PC-9 (cell line): ENCODE measurements at regions not wholly inside any gene's neighbourhood (a gene's known extent, or its start where the extent isn't known, plus 50 kb on each side); places are given as distances from the start of the nearest gene placed in this dataset.

Source experiments
- BruUV-seq: library from RNA; stranded (reverse); fragments of 400-500 nt; replicated peaks from 2 replicates; lab custom pipeline; 2021; lab: Mats Ljungman, UMichigan
- CTCF ChIA-PET: fragments of 300-600 bp; sonication (Branson Sonifier 250); formaldehyde crosslinking; loops from one replicate; lab custom pipeline; 2022; ENCODE audit warnings: antibody characterized with exemption; lab: Charles Lee
- POLR2A ChIA-PET: fragments of 300-600 bp; sonication (Branson Sonifier 250); formaldehyde crosslinking; loops from one replicate; lab custom pipeline; 2022; ENCODE audit warnings: antibody characterized with exemption; ENCODE audit not compliant: unreplicated experiment; lab: Charles Lee
- DNase-seq, 2 experiments: peaks; one replicate each; pipeline versions ENCODE4 v3.0.0 to v3.0.0-alpha.2; 2015 to 2022; ENCODE audit warnings: mixed read lengths in 1 of 2
- H2AFZ ChIP-seq: fragments of 200-600 bp; sonication (generic); 2 replicates; pipeline ENCODE4 v1.8.1; 2017; ENCODE audit warnings: antibody characterized with exemption
- H3F3A ChIP-seq: fragments of 200-600 bp; sonication (generic); 2 replicates; pipeline ENCODE4 v1.8.1; 2017; ENCODE audit warnings: antibody characterized with exemption, mild to moderate bottlenecking, low read depth; ENCODE audit not compliant: insufficient read depth
- H3K27ac ChIP-seq: fragments of 200-600 bp; sonication (generic); 2 replicates; pipeline ENCODE4 v1.6.1; 2016; ENCODE audit warnings: mixed run types
- H3K27me3 ChIP-seq: fragments of 200-600 bp; sonication (generic); 2 replicates; pipeline ENCODE4 v1.6.1; 2016; ENCODE audit warnings: low read depth, mixed run types; ENCODE audit not compliant: insufficient read depth
- H3K36me3 ChIP-seq: fragments of 200-600 bp; sonication (generic); 2 replicates; pipeline ENCODE4 v1.6.1; 2016; ENCODE audit warnings: low read depth, mixed run types
- H3K4me1 ChIP-seq: fragments of 200-600 bp; sonication (generic); replicated peaks from 2 replicates; pipeline ENCODE4 v1.6.1; 2016; ENCODE audit warnings: mixed run types; ENCODE audit not compliant: insufficient read depth
- H3K4me2 ChIP-seq: fragments of 200-600 bp; sonication (generic); 2 replicates; pipeline ENCODE4 v1.6.1; 2017; ENCODE audit warnings: mixed run types
- H3K4me3 ChIP-seq: fragments of 200-600 bp; sonication (generic); 2 replicates; pipeline ENCODE4 v1.6.1; 2016; ENCODE audit warnings: mixed run types
- H3K79me2 ChIP-seq: fragments of 200-600 bp; sonication (generic); 2 replicates; pipeline ENCODE4 v1.6.1; 2017; ENCODE audit warnings: low read depth, mixed run types
- H3K9me2 ChIP-seq: fragments of 200-600 bp; sonication (generic); 2 replicates; pipeline ENCODE4 v1.8.1; 2017; ENCODE audit warnings: mild to moderate bottlenecking; ENCODE audit not compliant: insufficient read depth
- H3K9me3 ChIP-seq: fragments of 200-600 bp; sonication (generic); 2 replicates; pipeline ENCODE4 v1.8.1; 2016; ENCODE audit warnings: low read depth; ENCODE audit not compliant: insufficient read depth
- H4K20me1 ChIP-seq: fragments of 200-600 bp; sonication (generic); 2 replicates; pipeline ENCODE4 v1.8.1; 2017; ENCODE audit not compliant: insufficient read depth
- CTCF ChIP-seq: fragments of 200-600 bp; sonication (generic); conservative IDR thresholded peaks from 2 replicates; pipeline ENCODE4 v1.6.1; 2017; ENCODE audit warnings: mixed run types, antibody characterized with exemption, mild to moderate bottlenecking, moderate library complexity
- EZH2 ChIP-seq: fragments of 200-600 bp; sonication (generic); IDR thresholded peaks from 2 replicates; pipeline ENCODE4 v1.8.0; 2017; ENCODE audit warnings: antibody characterized with exemption, low read depth
- intact Hi-C: fragments of 100-400 bp; cut with micrococcal nuclease; formaldehyde crosslinking; loops from one replicate; pipeline ENCODE4 v1.10.0; 2022; ENCODE audit not compliant: unreplicated experiment

- Histone ChIP-seq H3F3A (no peaks in the 10 kb centered on the region), H3K36me3 (no peaks in the 10 kb centered on the region), H3K27me3 (no peaks in the 10 kb centered on the region), H2AFZ (no peak overlapping the region), H3K9me2 (no peaks in the 10 kb centered on the region), H3K4me3 (no peak overlapping the region), H3K9me3 (peaks cover 4% of the 10 kb centered on the region; the same call in 1 of the 2 replicates), H3K79me2 (no peaks in the 10 kb centered on the region), H3K4me1 (no peaks in the 10 kb centered on the region), H4K20me1 (no peaks in the 10 kb centered on the region; the same call in 1 of the 2 replicates), H3K4me2 (no peak overlapping the region), H3K27ac (no peak overlapping the region)
- ChIA-PET POLR2A (no interaction called here), CTCF (interaction anchor here (0.6 kb wide), 1 partner anchor 283 kb away, joined by 3 read pairs; no protein-coding TSS in a partner anchor)
- TF ChIP-seq EZH2 (no peak), CTCF (no peak)
- DNase-seq = no peak
- intact Hi-C loops = no loop called here
- no TSS peak for BruUV-seq
Measured at GRCh38 chr13:62710787-62711186, 1295.1 kb upstream of the PCDH20 start.

DNA sequence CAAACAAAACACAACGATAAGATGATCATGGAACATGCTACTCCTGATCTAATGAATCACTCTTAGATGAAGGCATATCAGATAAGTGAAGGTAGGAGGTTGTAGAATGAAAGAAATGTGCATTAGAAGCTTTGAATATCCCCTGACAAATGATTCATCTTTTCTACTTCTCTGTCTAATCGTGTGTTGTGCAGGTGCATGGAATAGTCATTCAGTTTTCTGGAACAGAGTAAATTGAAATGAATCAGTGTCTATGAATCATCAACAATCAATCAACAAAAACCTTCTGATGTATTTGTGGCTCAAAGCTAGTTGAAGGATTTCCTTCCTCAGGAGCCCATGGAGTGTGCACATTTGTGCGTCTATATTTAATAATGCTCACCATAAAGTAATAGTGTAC lies 1290.4 kb upstream of the PCDH20 start:
- no peak overlapping the region for H3K27ac ChIP-seq
- intact Hi-C loops = no loop called here
- no TSS peak for BruUV-seq
- H3K4me3 ChIP-seq = no peak overlapping the region
- no peak overlapping the region for H2AFZ ChIP-seq
- no peak overlapping the region for H3K4me2 ChIP-seq
- H3K4me1 ChIP-seq = no peaks in the 10 kb centered on the region
- DNase-seq = no peak
- H3K79me2 ChIP-seq = no peaks in the 10 kb centered on the region
- TF ChIP-seq CTCF = no peak
- no peaks in the 10 kb centered on the region for H3K9me2 ChIP-seq
- H3K27me3 ChIP-seq = no peaks in the 10 kb centered on the region
- no peaks in the 10 kb centered on the region; the same call in 1 of the 2 replicates for H4K20me1 ChIP-seq
- no peaks in the 10 kb centered on the region for H3K9me3 ChIP-seq
- no peaks in the 10 kb centered on the region for H3K36me3 ChIP-seq
- H3F3A ChIP-seq = no peaks in the 10 kb centered on the region
- ChIA-PET POLR2A (no interaction called here), CTCF (no interaction called here)

DNA sequence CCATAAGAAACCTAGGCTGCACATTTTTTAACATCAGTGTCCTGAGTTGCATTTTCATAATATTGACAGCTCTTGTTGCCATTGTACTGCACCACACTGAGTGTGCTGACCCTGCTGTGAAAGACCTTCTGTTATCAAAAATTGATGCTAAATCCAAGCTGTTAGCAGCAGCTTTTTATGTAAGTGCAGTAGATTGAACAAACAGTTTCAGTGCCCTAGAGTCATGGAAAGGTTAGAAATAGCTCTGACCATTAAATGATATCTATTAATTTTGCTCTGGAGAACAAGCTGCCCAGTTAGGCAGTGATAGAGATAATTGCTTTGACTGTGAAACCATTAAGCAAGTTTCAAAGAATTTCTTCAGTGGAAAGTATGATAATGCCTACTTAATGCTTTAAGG lies 1289.2 kb upstream of the PCDH20 start:
- no peak overlapping the region for H3K4me2 ChIP-seq
- intact Hi-C loops = no loop called here
- TF ChIP-seq EZH2 = no peak
- H3F3A ChIP-seq = no peaks in the 10 kb centered on the region
- H3K4me3 ChIP-seq = no peak overlapping the region
- H2AFZ ChIP-seq = no peak overlapping the region
- ChIA-PET CTCF (no interaction called here), POLR2A (no interaction called here)
- H3K9me2 ChIP-seq = no peaks in the 10 kb centered on the region
- no peaks in the 10 kb centered on the region for H3K9me3 ChIP-seq
- DNase-seq = no peak
- H3K27me3 ChIP-seq = no peaks in the 10 kb centered on the region
- no peaks in the 10 kb centered on the region for H3K36me3 ChIP-seq
- H3K79me2 ChIP-seq = no peaks in the 10 kb centered on the region
- no peak overlapping the region for H3K27ac ChIP-seq
- no peaks in the 10 kb centered on the region for H4K20me1 ChIP-seq
- BruUV-seq = no TSS peak
- H3K4me1 ChIP-seq = no peaks in the 10 kb centered on the region

DNA sequence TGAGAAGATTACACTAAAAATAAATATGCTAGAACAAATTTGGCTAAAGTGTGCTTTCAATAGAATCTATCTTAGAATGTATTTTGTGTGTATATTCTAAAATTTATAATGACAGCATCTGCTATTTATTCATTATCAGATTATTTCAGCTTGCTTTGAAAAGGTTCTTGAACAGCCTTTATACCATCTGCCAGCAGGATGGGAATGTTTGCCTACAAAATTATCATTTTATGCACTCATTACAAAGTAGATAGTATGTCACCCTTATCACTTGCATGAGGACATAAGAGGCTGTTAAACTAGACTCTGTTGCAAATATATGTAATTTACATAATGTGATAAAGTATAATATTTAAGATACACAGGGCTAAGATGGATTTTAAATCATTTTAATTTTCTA lies 1286.9 kb upstream of the PCDH20 start:
- Histone ChIP-seq H4K20me1 (no peaks in the 10 kb centered on the region), H3K4me2 (no peak overlapping the region), H2AFZ (no peak overlapping the region), H3F3A (no peaks in the 10 kb centered on the region), H3K4me1 (no peaks in the 10 kb centered on the region), H3K79me2 (no peaks in the 10 kb centered on the region), H3K4me3 (no peak overlapping the region), H3K27ac (no peak overlapping the region), H3K9me2 (no peaks in the 10 kb centered on the region), H3K36me3 (no peaks in the 10 kb centered on the region), H3K27me3 (no peaks in the 10 kb centered on the region), H3K9me3 (no peaks in the 10 kb centered on the region)
- no peak for DNase-seq
- BruUV-seq = no TSS peak
- ChIA-PET POLR2A (no interaction called here), CTCF (no interaction called here)
- TF ChIP-seq CTCF (no peak), EZH2 (no peak)
- intact Hi-C loops = no loop called here
